HEK293 (cell line): ENCODE measurements at regions not wholly inside any gene's neighbourhood (a gene's known extent, or its start where the extent isn't known, plus 50 kb on each side); places are given as distances from the start of the nearest gene placed in this dataset.

ENCODE experiments used
- CTCF ChIA-PET: fragments of 350-600 bp; formaldehyde crosslinking; extraction: SDS; loops from one replicate; lab custom pipeline; 2021; ENCODE audit warnings: antibody characterized with exemption; lab: Yijun Ruan, JAX
- POLR2A ChIA-PET: fragments of 300-600 bp; formaldehyde crosslinking; extraction: SDS; loops from one replicate; lab custom pipeline; 2020; ENCODE audit warnings: antibody characterized with exemption, inconsistent platforms; lab: Yijun Ruan, JAX
- H3K27ac ChIP-seq: fragments of 200-500 bp; sonication (Bioruptor generic); 2 replicates; pipeline ENCODE4 v1.5.1; 2014; ENCODE audit warnings: low read depth, low read length, control low read depth, inconsistent platforms; ENCODE audit errors: extremely low read depth
- H3K36me3 ChIP-seq, 2 experiments: fragments of 200-500 bp in 1 of 2; sonication (Bioruptor generic) in 1 of 2; 1 replicate in 1 of 2; 2 replicates in 1 of 2; pipeline ENCODE4 v1.5.1; 2014 to 2017; ENCODE audit warnings: inconsistent platforms in 2 of 2, low read length in 2 of 2; ENCODE audit not compliant: control insufficient read depth in 2 of 2, insufficient read depth in 1 of 2
- H3K4me1 ChIP-seq: fragments of 200-500 bp; sonication (Bioruptor generic); 2 replicates; pipeline ENCODE4 v1.5.1; 2014; ENCODE audit warnings: mild to moderate bottlenecking, low read length, inconsistent platforms; ENCODE audit not compliant: control insufficient read depth, insufficient read depth
- H3K4me3 ChIP-seq: 2 replicates; pipeline ENCODE4 v1.5.1; 2011; ENCODE audit warnings: low read depth, mild to moderate bottlenecking, control low read depth, low read length, moderate library complexity
- H3K9me3 ChIP-seq: fragments of 200-500 bp; sonication (Bioruptor generic); 2 replicates; pipeline ENCODE4 v1.5.1; 2014; ENCODE audit warnings: low read depth, low read length, inconsistent platforms; ENCODE audit not compliant: control insufficient read depth, insufficient read depth
- CTCF ChIP-seq: fragments of 450-650 bp; formaldehyde crosslinking; IDR thresholded peaks from 2 replicates; pipeline ENCODE4 v1.5.1; 2016; ENCODE audit warnings: missing biosample characterization, missing genetic modification characterization
- FEZF1 ChIP-seq: fragments of 450-650 bp; formaldehyde crosslinking; IDR thresholded peaks from 2 replicates; pipeline ENCODE4 v1.5.1; 2016; ENCODE audit warnings: missing biosample characterization, missing genetic modification characterization
- INSM2 ChIP-seq: fragments of 450-650 bp; formaldehyde crosslinking; IDR thresholded peaks from 2 replicates; pipeline ENCODE4 v1.5.1; 2016; ENCODE audit warnings: missing biosample characterization, missing genetic modification characterization
- KLF10 ChIP-seq: fragments of 450-650 bp; IDR thresholded peaks from 2 replicates; pipeline ENCODE4 v1.5.1; 2018; ENCODE audit warnings: missing biosample characterization, mild to moderate bottlenecking, missing genetic modification characterization
- KLF8 ChIP-seq: fragments of 450-650 bp; formaldehyde crosslinking; IDR thresholded peaks from 2 replicates; pipeline ENCODE4 v1.5.1; 2016; ENCODE audit warnings: missing biosample characterization, missing genetic modification characterization
- PRDM10 ChIP-seq: fragments of 450-650 bp; formaldehyde crosslinking; IDR thresholded peaks from 2 replicates; pipeline ENCODE4 v1.5.1; 2016; ENCODE audit warnings: missing biosample characterization, missing genetic modification characterization
- SP3 ChIP-seq: fragments of 450-650 bp; formaldehyde crosslinking; IDR thresholded peaks from 2 replicates; pipeline ENCODE4 v1.5.1; 2016; ENCODE audit warnings: missing biosample characterization, missing genetic modification characterization
- SP7 ChIP-seq: fragments of 450-650 bp; formaldehyde crosslinking; IDR thresholded peaks from 2 replicates; pipeline ENCODE4 v1.5.1; 2016; ENCODE audit warnings: missing biosample characterization, missing genetic modification characterization
- WT1 ChIP-seq: fragments of 450-650 bp; formaldehyde crosslinking; IDR thresholded peaks from 2 replicates; pipeline ENCODE4 v1.5.1; 2016; ENCODE audit warnings: missing biosample characterization, missing genetic modification characterization
- ZBTB21 ChIP-seq: fragments of 450-650 bp; formaldehyde crosslinking; IDR thresholded peaks from 2 replicates; pipeline ENCODE4 v1.5.1; 2017; ENCODE audit warnings: missing biosample characterization, missing genetic modification characterization
- ZBTB6 ChIP-seq: fragments of 450-650 bp; formaldehyde crosslinking; IDR thresholded peaks from 2 replicates; pipeline ENCODE4 v1.5.1; 2017; ENCODE audit warnings: missing biosample characterization, missing genetic modification characterization
- ZEB2 ChIP-seq: fragments of 450-650 bp; formaldehyde crosslinking; IDR thresholded peaks from 2 replicates; pipeline ENCODE4 v1.5.1; 2016; ENCODE audit warnings: missing biosample characterization, missing genetic modification characterization
- ZNF175 ChIP-seq: fragments of 450-650 bp; formaldehyde crosslinking; IDR thresholded peaks from 2 replicates; pipeline ENCODE4 v1.5.1; 2016; ENCODE audit warnings: missing biosample characterization, missing genetic modification characterization
- ZNF302 ChIP-seq: fragments of 450-650 bp; formaldehyde crosslinking; IDR thresholded peaks from 2 replicates; pipeline ENCODE4 v1.5.1; 2016; ENCODE audit warnings: missing biosample characterization, missing genetic modification characterization, low read depth
- ZNF404 ChIP-seq: fragments of 450-650 bp; formaldehyde crosslinking; IDR thresholded peaks from 2 replicates; pipeline ENCODE4 v1.5.1; 2017; ENCODE audit warnings: missing biosample characterization, missing genetic modification characterization
- ZNF426 ChIP-seq: fragments of 450-650 bp; formaldehyde crosslinking; IDR thresholded peaks from 2 replicates; pipeline ENCODE4 v1.5.1; 2017; ENCODE audit warnings: missing biosample characterization, missing genetic modification characterization, mild to moderate bottlenecking, inconsistent platforms, moderate library complexity
- ZNF433 ChIP-seq: fragments of 450-650 bp; formaldehyde crosslinking; IDR thresholded peaks from 2 replicates; pipeline ENCODE4 v1.5.1; 2016; ENCODE audit warnings: missing biosample characterization, missing genetic modification characterization, low read depth
- ZNF473 ChIP-seq: fragments of 450-650 bp; formaldehyde crosslinking; IDR thresholded peaks from 2 replicates; pipeline ENCODE4 v1.5.1; 2017; ENCODE audit warnings: missing biosample characterization, missing genetic modification characterization
- ZNF623 ChIP-seq: fragments of 450-650 bp; formaldehyde crosslinking; IDR thresholded peaks from 2 replicates; pipeline ENCODE4 v1.5.1; 2016; ENCODE audit warnings: missing biosample characterization, missing genetic modification characterization
- ZNF791 ChIP-seq: fragments of 450-650 bp; formaldehyde crosslinking; IDR thresholded peaks from 2 replicates; pipeline ENCODE4 v1.5.1; 2016; ENCODE audit warnings: missing biosample characterization, missing genetic modification characterization

GRCh38 chr10:122765412-122765811 is 65.8 kb upstream of the C10orf120 start:
- no peak overlapping the region for H3K4me3 ChIP-seq
- TF ChIP-seq ZNF302 (tag by site-specific recombination) (no peak), ZNF791 (tag by site-specific recombination) (no peak), ZEB2 (tag by site-specific recombination) (no peak), ZNF433 (tag by site-specific recombination) (no peak), ZNF175 (tag by site-specific recombination) (no peak)
- H3K4me1 ChIP-seq, result no peaks in the 10 kb centered on the region
- ChIA-PET POLR2A (no interaction called here), CTCF (no interaction called here)
- H3K9me3 ChIP-seq, result no peaks in the 10 kb centered on the region; the same call in 1 of the 2 replicates
- H3K27ac ChIP-seq, result no peak overlapping the region
- no peaks in the 10 kb centered on the region for H3K36me3 ChIP-seq

- H3K4me1 ChIP-seq, result no peaks in the 10 kb centered on the region
- ChIA-PET POLR2A (no interaction called here), CTCF (no interaction called here)
- no peaks in the 10 kb centered on the region for H3K36me3 ChIP-seq
- no peaks in the 10 kb centered on the region for H3K9me3 ChIP-seq
- H3K27ac ChIP-seq, result no peak overlapping the region
- TF ChIP-seq PRDM10 (tag by site-specific recombination) (no peak), KLF8 (tag by site-specific recombination) (no peak)
- no peak overlapping the region for H3K4me3 ChIP-seq
Observed at GRCh38 chr10:122756656-122757055, 57.0 kb upstream of the C10orf120 start.

- Histone ChIP-seq H3K4me3 (no peak overlapping the region), H3K27ac (no peak overlapping the region), H3K4me1 (no peaks in the 10 kb centered on the region), H3K9me3 (no peaks in the 10 kb centered on the region), H3K36me3 (no peaks in the 10 kb centered on the region)
- ChIA-PET CTCF (no interaction called here), POLR2A (no interaction called here)
- TF ChIP-seq CTCF (tag by site-specific recombination), result no peak
- TF ChIP-seq ZBTB6, result no peak
- no peak for TF ChIP-seq FEZF1 (tag by site-specific recombination)
Observed at GRCh38 chr10:122754491-122755235, 55.0 kb upstream of the C10orf120 start.

GRCh38 chr10:122749886-122750285 is 50.2 kb upstream of the C10orf120 start:
- ChIA-PET POLR2A (no interaction called here), CTCF (interaction anchor here (0.6 kb wide), 1 partner anchor 1442 kb away, joined by 4 read pairs; no protein-coding TSS in a partner anchor)
- Histone ChIP-seq H3K27ac (no peak overlapping the region), H3K9me3 (no peaks in the 10 kb centered on the region), H3K4me1 (no peaks in the 10 kb centered on the region), H3K4me3 (no peak overlapping the region), H3K36me3 (no peaks in the 10 kb centered on the region)
- no peak for TF ChIP-seq ZNF426 (tag by site-specific recombination)
- no peak for TF ChIP-seq ZEB2 (tag by site-specific recombination)
- no peak for TF ChIP-seq SP3
- no peak for TF ChIP-seq INSM2 (tag by site-specific recombination)
- TF ChIP-seq KLF10 (tag by site-specific recombination), result no peak
- no peak for TF ChIP-seq SP7 (tag by site-specific recombination)
- TF ChIP-seq WT1 (tag by site-specific recombination), result no peak
- TF ChIP-seq ZNF473 (tag by site-specific recombination), result no peak
- no peak for TF ChIP-seq ZBTB21 (tag by site-specific recombination)
- no peak for TF ChIP-seq ZNF623 (tag by site-specific recombination)
- no peak for TF ChIP-seq ZNF404 (tag by site-specific recombination)
